Hematopoietic multipotent progenitor cell (in vitro differentiated cells): ENCODE measurements at regions not wholly inside any gene's neighbourhood (a gene's known extent, or its start where the extent isn't known, plus 50 kb on each side); places are given as distances from the start of the nearest gene placed in this dataset.

ENCODE experiments used
- DNase-seq, 3 donors: peaks; one replicate each; pipeline ENCODE4 v3.0.0-alpha.2; 2011 to 2015; ENCODE audit warnings: low read depth in 2 of 3, low spot score in 2 of 3

- no peak for DNase-seq
Measured at GRCh38 chr7:84821671-84822534, 365.0 kb downstream of the SEMA3D start.

GRCh38 chr7:84820481-84820880 lies 366.4 kb downstream of the SEMA3D start:
- DNase-seq = no peak

GRCh38 chr7:84817016-84817415 lies 369.8 kb downstream of the SEMA3D start:
- DNase-seq = no peak

- no peak for DNase-seq
Measured at GRCh38 chr7:84813376-84813775, 373.5 kb downstream of the SEMA3D start.

- DNase-seq = no peak
Measured at GRCh38 chr7:84812021-84812420, 374.8 kb downstream of the SEMA3D start.

- no peak for DNase-seq
Measured at GRCh38 chr7:84811362-84811761, 375.5 kb downstream of the SEMA3D start.

- no peak for DNase-seq
Measured at GRCh38 chr7:84809877-84810276, 377.0 kb downstream of the SEMA3D start.

- DNase-seq = no peak
Measured at GRCh38 chr7:84803979-84804378, 382.9 kb downstream of the SEMA3D start.

- no peak for DNase-seq
Measured at GRCh38 chr7:84801396-84801795, 385.5 kb downstream of the SEMA3D start.

- DNase-seq = no peak
Measured at GRCh38 chr7:84800846-84801245, 386.0 kb downstream of the SEMA3D start.

- no peak for DNase-seq
Measured at GRCh38 chr7:84799106-84799505, 387.8 kb downstream of the SEMA3D start.

- DNase-seq = peak in 2 of 3 donors; percentile 27 to 47
Measured at GRCh38 chr7:84792231-84792893, 394.5 kb downstream of the SEMA3D start.

GRCh38 chr7:84790882-84791281 lies 396.0 kb downstream of the SEMA3D start:
- DNase-seq = peak in 1 of 3 donors; percentile 1

- no peak for DNase-seq
Measured at GRCh38 chr7:84786073-84786472, 400.8 kb downstream of the SEMA3D start.

- no peak for DNase-seq
Measured at GRCh38 chr7:84784450-84784849, 402.4 kb downstream of the SEMA3D start.

GRCh38 chr7:84783141-84783778 lies 403.6 kb downstream of the SEMA3D start:
- no peak for DNase-seq

- DNase-seq = no peak
Measured at GRCh38 chr7:84781838-84782237, 405.0 kb downstream of the SEMA3D start.

GRCh38 chr7:84780158-84781124 lies 406.4 kb downstream of the SEMA3D start:
- no peak for DNase-seq

- no peak for DNase-seq
Measured at GRCh38 chr7:84757761-84758160, 429.1 kb downstream of the SEMA3D start.

- DNase-seq = no peak
Measured at GRCh38 chr7:84746353-84746752, 440.5 kb downstream of the SEMA3D start.
